SK-N-SH (cell line): ENCODE measurements at regions not wholly inside any gene's neighbourhood (a gene's known extent, or its start where the extent isn't known, plus 50 kb on each side); places are given as distances from the start of the nearest gene placed in this dataset.
A peak's percentile ranks its signal among the peaks of the same experiment; 100 is the strongest.

Experiments used
- CTCF ChIA-PET: fragments of 300-600, 350-600 bp; formaldehyde crosslinking; extraction: SDS; loops from one replicate; lab custom pipeline; 2021; lab: Yijun Ruan, JAX
- POLR2A ChIA-PET: fragments of 350-600 bp; sonication (Branson Sonifier 250); formaldehyde crosslinking; extraction: SDS; loops from one replicate; lab custom pipeline; 2020; ENCODE audit warnings: antibody characterized with exemption, inconsistent platforms; lab: Yijun Ruan, JAX
- DNase-seq: peaks from one replicate; pipeline ENCODE4 v3.0.0; 2012
- H2AFZ ChIP-seq: fragments of 200-600 bp; sonication (generic); 2 replicates; pipeline ENCODE4 v1.8.1; 2016; ENCODE audit warnings: antibody characterized with exemption, mild to moderate bottlenecking, low read depth
- H3F3A ChIP-seq: fragments of 200-600 bp; sonication (generic); replicated peaks from 2 replicates; pipeline ENCODE3; 2016; ENCODE audit warnings: antibody characterized with exemption, mild to moderate bottlenecking; ENCODE audit not compliant: insufficient read depth
- H3K27ac ChIP-seq, 2 experiments: fragments of 200-500 bp in 1 of 2; fragments of 200-600 bp in 1 of 2; sonication (Bioruptor generic) in 1 of 2; sonication (generic), shearing (Covaris generic) in 1 of 2; 2 replicates each; pipeline versions ENCODE4 v1.5.1 to v1.6.1; 2014 to 2016; ENCODE audit warnings: low read depth in 2 of 2, inconsistent platforms in 1 of 2, low read length in 1 of 2, mild to moderate bottlenecking in 1 of 2, mixed read lengths in 1 of 2
- H3K27me3 ChIP-seq: fragments of 200-600 bp; sonication (generic), shearing (Covaris generic); 2 replicates; pipeline ENCODE4 v1.6.1; 2016; ENCODE audit warnings: mixed run types; ENCODE audit not compliant: insufficient read depth
- H3K36me3 ChIP-seq, 2 experiments: fragments of 200-500 bp in 1 of 2; fragments of 200-600 bp in 1 of 2; sonication (Bioruptor generic) in 1 of 2; sonication (generic) in 1 of 2; replicated peaks in 1 of 2; 2 replicates each; pipeline versions ENCODE3 to v1.5.1; 2014 to 2016; ENCODE audit warnings: low read length in 1 of 2, mild to moderate bottlenecking in 1 of 2; ENCODE audit not compliant: insufficient read depth in 2 of 2, control insufficient read depth in 1 of 2
- H3K4me1 ChIP-seq, 2 experiments: fragments of 200-500 bp in 1 of 2; fragments of 200-600 bp in 1 of 2; sonication (Bioruptor generic) in 1 of 2; sonication (generic), shearing (Covaris generic) in 1 of 2; 2 replicates each; pipeline versions ENCODE4 v1.5.1 to v1.6.1; 2014 to 2016; ENCODE audit warnings: low read depth in 1 of 2, low read length in 1 of 2, mixed run types in 1 of 2; ENCODE audit not compliant: insufficient read depth in 2 of 2, control insufficient read depth in 1 of 2
- H3K4me2 ChIP-seq: fragments of 200-600 bp; sonication (generic), shearing (Covaris generic); 2 replicates; pipeline ENCODE4 v1.6.1; 2017; ENCODE audit warnings: mixed run types
- H3K4me3 ChIP-seq, 2 experiments: fragments of 200-500 bp in 1 of 2; fragments of 200-600 bp in 1 of 2; sonication (Bioruptor generic) in 1 of 2; sonication (generic), shearing (Covaris generic) in 1 of 2; 2 replicates each; pipeline versions ENCODE4 v1.5.1 to v1.8.1; 2014 to 2016; ENCODE audit warnings: low read depth in 2 of 2, inconsistent platforms in 1 of 2, low read length in 1 of 2, mild to moderate bottlenecking in 1 of 2, mixed read lengths in 1 of 2, moderate library complexity in 1 of 2
- H3K79me2 ChIP-seq: fragments of 200-600 bp; sonication (generic); 2 replicates; pipeline ENCODE4 v1.8.1; 2017; ENCODE audit warnings: mild to moderate bottlenecking; ENCODE audit not compliant: insufficient read depth
- H3K9ac ChIP-seq: fragments of 200-600 bp; sonication (generic); 2 replicates; pipeline ENCODE4 v1.6.1; 2017; ENCODE audit warnings: mixed run types
- H3K9me2 ChIP-seq: fragments of 200-600 bp; sonication (generic); 2 replicates; pipeline ENCODE4 v1.6.1; 2017; ENCODE audit warnings: mixed run types
- H3K9me3 ChIP-seq: fragments of 200-600 bp; sonication (generic); 2 replicates; pipeline ENCODE4 v1.6.1; 2017; ENCODE audit warnings: mixed run types, mild to moderate bottlenecking, moderate library complexity
- H4K20me1 ChIP-seq: fragments of 200-600 bp; sonication (generic); 2 replicates; pipeline ENCODE4 v1.6.1; 2017; ENCODE audit warnings: mild to moderate bottlenecking, mixed run types; ENCODE audit not compliant: insufficient read depth
- EZH2phosphoT487 ChIP-seq: fragments of 200-600 bp; sonication (generic); IDR thresholded peaks from 2 replicates; pipeline ENCODE4 v1.6.1; 2017; ENCODE audit warnings: low read depth, mixed run types, mild to moderate bottlenecking, antibody characterized with exemption, moderate library complexity, borderline replicate concordance
- FOXM1 ChIP-seq: IDR thresholded peaks from 2 replicates; pipeline ENCODE4 v1.4.0; 2012; ENCODE audit warnings: low read depth, mild to moderate bottlenecking
- GATA2 ChIP-seq: sonication (generic); formaldehyde crosslinking; IDR thresholded peaks from 2 replicates; pipeline ENCODE4 v1.5.0; 2020; ENCODE audit warnings: mild to moderate bottlenecking, missing genetic modification reagents
- MEF2A ChIP-seq: IDR thresholded peaks from 2 replicates; pipeline ENCODE4 v1.4.0; 2012; ENCODE audit warnings: low read depth, borderline replicate concordance
- POLR2AphosphoS5 ChIP-seq: IDR thresholded peaks from 2 replicates; pipeline ENCODE4 v1.6.1; 2012; ENCODE audit warnings: low read depth, low read length
- RAD21 ChIP-seq: IDR thresholded peaks from 2 replicates; pipeline ENCODE4 v1.6.1; 2012; ENCODE audit warnings: mild to moderate bottlenecking, low read length
- RCOR1 ChIP-seq: fragments of 150-350 bp; IDR thresholded peaks from 2 replicates; pipeline ENCODE4 v1.6.1; 2017; ENCODE audit warnings: antibody characterized with exemption, low read length
- TAF1 ChIP-seq: IDR thresholded peaks from 2 replicates; pipeline ENCODE4 v1.6.1; 2012; ENCODE audit warnings: low read depth, mild to moderate bottlenecking, low read length, moderate library complexity, borderline replicate concordance
- WGBS: methylation state at CpG from one replicate; pipeline ENCODE4 v1.1.6; 2017; ENCODE audit warnings: low lambda C conversion rate; 5-methylcytosine and 5-hydroxymethylcytosine counted together
- TF ChIP-seq, protein P1 (sequence below): fragments of 150-350 bp; IDR thresholded peaks from 2 replicates; pipeline ENCODE4 v1.6.1; 2016; ENCODE audit warnings: mild to moderate bottlenecking, low read depth, low read length
- TF ChIP-seq, protein P2 (sequence below): IDR thresholded peaks from 2 replicates; pipeline ENCODE4 v1.4.0; 2012; ENCODE audit warnings: low read depth, borderline replicate concordance
- TF ChIP-seq, protein P3 (sequence below): fragments of 200-600 bp; sonication (generic); IDR thresholded peaks from 2 replicates; pipeline ENCODE4 v1.6.1; 2017; ENCODE audit warnings: antibody characterized with exemption, mild to moderate bottlenecking, moderate library complexity
- TF ChIP-seq, protein P4 (sequence below): IDR thresholded peaks from 2 replicates; pipeline ENCODE4 v1.4.0; 2012; ENCODE audit warnings: low read depth, borderline replicate concordance
- TF ChIP-seq, protein P5 (sequence below): IDR thresholded peaks from 2 replicates; pipeline ENCODE4 v1.6.1; 2012; ENCODE audit warnings: mild to moderate bottlenecking, low read depth, low read length, moderate library complexity

DNA sequence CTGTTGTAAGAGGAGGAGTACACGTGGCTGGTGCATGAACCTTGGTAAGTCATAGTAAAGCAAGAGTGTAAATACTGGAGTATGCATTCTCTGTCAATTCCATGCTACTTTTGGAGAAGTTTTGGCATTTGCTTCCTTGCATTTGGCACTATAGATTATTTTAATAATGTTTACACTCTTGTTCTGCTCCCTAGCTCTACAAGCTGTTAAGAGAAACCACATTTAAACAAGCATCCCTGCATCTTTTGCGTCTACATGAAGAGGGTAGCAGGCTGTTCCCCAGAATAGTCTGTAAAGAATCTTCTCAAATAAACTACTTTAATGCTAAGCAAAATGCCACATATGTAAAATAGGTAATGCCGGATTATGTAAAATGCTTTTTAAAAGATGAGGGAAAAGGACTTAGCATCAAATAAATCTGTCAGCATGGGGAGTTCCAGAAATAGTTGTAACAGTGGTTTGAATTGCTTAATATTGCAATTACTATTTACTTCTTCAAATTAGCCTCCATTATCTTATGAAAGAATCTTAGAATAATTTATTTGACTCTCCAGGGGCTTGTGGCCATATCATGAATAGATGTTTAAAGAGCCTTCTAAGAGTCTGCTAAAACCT, 2127.3 kb upstream of the WWC1 start (continued):
- TF ChIP-seq, protein P1, sequence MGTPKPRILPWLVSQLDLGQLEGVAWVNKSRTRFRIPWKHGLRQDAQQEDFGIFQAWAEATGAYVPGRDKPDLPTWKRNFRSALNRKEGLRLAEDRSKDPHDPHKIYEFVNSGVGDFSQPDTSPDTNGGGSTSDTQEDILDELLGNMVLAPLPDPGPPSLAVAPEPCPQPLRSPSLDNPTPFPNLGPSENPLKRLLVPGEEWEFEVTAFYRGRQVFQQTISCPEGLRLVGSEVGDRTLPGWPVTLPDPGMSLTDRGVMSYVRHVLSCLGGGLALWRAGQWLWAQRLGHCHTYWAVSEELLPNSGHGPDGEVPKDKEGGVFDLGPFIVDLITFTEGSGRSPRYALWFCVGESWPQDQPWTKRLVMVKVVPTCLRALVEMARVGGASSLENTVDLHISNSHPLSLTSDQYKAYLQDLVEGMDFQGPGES: no peak
- TF ChIP-seq POLR2AphosphoS5 (no peak), GATA2 (CRISPR knock-in tag) (no peak), RAD21 (no peak)

DNA sequence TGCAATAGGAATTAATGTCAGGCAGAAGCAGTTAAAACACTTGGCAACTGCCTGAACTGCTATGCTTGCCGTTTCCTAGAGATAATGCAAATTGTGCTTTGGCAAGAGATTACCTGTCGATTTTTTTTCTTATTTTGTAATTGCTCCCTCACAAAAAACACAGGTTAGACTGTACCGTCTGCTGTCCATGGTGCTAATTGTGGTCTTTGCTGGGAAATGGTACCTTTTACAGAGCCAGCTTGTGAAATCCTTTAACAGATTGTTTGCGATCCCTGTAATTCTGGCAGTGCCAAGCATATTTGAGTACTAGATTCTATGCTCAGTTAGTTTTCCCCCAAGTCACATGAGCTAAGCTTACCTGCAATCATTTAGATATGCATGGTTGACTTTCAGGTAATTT, 2125.8 kb upstream of the WWC1 start:
- no peak overlapping the region for H2AFZ ChIP-seq
- 37% methylated on average over 4 of the region's 4 CpGs for WGBS

DNA sequence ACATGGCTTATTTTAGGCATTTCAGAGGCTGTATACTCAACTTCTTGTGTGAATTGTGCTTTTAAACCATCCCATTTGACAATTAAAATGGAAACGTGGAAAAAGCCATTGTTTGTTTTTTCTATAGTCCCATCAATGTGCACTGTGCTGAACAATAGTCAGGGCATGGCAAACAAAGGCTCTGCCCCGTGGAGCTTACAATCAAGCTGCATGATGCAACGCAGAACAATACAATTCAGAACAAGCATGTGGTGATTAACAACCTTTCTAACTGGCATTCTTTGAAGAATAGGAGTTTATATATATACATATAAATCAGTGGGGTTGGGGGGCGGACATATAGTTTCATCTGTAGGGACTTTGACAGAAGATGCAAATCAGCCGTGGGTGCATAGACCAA, 2125.4 kb upstream of the WWC1 start:
- Histone ChIP-seq H4K20me1 (no peaks in the 10 kb centered on the region), H3K4me2 (no peak overlapping the region), H3K9ac (no peak overlapping the region), H3F3A (no peaks in the 10 kb centered on the region), H3K9me2 (no peaks in the 10 kb centered on the region), H3K79me2 (no peaks in the 10 kb centered on the region), H3K36me3 (no peaks in the 10 kb centered on the region), H3K27ac (no peak overlapping the region), H3K9me3 (no peaks in the 10 kb centered on the region), H3K4me3 (no peak overlapping the region), H3K4me1 (no peaks in the 10 kb centered on the region), H2AFZ (no peak overlapping the region), H3K27me3 (no peaks in the 10 kb centered on the region)
- ChIA-PET POLR2A (no interaction called here), CTCF (interaction anchor here (0.9 kb wide), 1 partner anchor 11 kb away, joined by 5 read pairs; no protein-coding TSS in a partner anchor)
- WGBS: 27% methylated on average over 5 of the region's 5 CpGs
- no peak for DNase-seq
- TF ChIP-seq EZH2phosphoT487: no peak
- TF ChIP-seq RCOR1: no peak
- TF ChIP-seq FOXM1: no peak
- no peak for TF ChIP-seq RAD21
- no peak for TF ChIP-seq TAF1
- TF ChIP-seq, protein P2, sequence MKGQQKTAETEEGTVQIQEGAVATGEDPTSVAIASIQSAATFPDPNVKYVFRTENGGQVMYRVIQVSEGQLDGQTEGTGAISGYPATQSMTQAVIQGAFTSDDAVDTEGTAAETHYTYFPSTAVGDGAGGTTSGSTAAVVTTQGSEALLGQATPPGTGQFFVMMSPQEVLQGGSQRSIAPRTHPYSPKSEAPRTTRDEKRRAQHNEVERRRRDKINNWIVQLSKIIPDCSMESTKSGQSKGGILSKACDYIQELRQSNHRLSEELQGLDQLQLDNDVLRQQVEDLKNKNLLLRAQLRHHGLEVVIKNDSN: no peak
- TF ChIP-seq, protein P3, sequence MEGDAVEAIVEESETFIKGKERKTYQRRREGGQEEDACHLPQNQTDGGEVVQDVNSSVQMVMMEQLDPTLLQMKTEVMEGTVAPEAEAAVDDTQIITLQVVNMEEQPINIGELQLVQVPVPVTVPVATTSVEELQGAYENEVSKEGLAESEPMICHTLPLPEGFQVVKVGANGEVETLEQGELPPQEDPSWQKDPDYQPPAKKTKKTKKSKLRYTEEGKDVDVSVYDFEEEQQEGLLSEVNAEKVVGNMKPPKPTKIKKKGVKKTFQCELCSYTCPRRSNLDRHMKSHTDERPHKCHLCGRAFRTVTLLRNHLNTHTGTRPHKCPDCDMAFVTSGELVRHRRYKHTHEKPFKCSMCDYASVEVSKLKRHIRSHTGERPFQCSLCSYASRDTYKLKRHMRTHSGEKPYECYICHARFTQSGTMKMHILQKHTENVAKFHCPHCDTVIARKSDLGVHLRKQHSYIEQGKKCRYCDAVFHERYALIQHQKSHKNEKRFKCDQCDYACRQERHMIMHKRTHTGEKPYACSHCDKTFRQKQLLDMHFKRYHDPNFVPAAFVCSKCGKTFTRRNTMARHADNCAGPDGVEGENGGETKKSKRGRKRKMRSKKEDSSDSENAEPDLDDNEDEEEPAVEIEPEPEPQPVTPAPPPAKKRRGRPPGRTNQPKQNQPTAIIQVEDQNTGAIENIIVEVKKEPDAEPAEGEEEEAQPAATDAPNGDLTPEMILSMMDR: no peak
- TF ChIP-seq, protein P4, sequence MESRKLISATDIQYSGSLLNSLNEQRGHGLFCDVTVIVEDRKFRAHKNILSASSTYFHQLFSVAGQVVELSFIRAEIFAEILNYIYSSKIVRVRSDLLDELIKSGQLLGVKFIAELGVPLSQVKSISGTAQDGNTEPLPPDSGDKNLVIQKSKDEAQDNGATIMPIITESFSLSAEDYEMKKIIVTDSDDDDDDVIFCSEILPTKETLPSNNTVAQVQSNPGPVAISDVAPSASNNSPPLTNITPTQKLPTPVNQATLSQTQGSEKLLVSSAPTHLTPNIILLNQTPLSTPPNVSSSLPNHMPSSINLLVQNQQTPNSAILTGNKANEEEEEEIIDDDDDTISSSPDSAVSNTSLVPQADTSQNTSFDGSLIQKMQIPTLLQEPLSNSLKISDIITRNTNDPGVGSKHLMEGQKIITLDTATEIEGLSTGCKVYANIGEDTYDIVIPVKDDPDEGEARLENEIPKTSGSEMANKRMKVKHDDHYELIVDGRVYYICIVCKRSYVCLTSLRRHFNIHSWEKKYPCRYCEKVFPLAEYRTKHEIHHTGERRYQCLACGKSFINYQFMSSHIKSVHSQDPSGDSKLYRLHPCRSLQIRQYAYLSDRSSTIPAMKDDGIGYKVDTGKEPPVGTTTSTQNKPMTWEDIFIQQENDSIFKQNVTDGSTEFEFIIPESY: no peak
- TF ChIP-seq MEF2A: no peak

More for the DNA sequence above, 2125.8 kb upstream of the WWC1 start:
- Histone ChIP-seq H3K9ac (no peak overlapping the region), H3K36me3 (no peaks in the 10 kb centered on the region), H3K27ac (no peak overlapping the region), H3K9me2 (no peaks in the 10 kb centered on the region), H3K79me2 (no peaks in the 10 kb centered on the region), H3K4me1 (no peaks in the 10 kb centered on the region), H3K27me3 (no peaks in the 10 kb centered on the region), H4K20me1 (no peaks in the 10 kb centered on the region), H3F3A (no peaks in the 10 kb centered on the region), H3K9me3 (no peaks in the 10 kb centered on the region), H3K4me2 (no peak overlapping the region), H3K4me3 (no peak overlapping the region)
- no peak for DNase-seq
- TF ChIP-seq, protein P5, sequence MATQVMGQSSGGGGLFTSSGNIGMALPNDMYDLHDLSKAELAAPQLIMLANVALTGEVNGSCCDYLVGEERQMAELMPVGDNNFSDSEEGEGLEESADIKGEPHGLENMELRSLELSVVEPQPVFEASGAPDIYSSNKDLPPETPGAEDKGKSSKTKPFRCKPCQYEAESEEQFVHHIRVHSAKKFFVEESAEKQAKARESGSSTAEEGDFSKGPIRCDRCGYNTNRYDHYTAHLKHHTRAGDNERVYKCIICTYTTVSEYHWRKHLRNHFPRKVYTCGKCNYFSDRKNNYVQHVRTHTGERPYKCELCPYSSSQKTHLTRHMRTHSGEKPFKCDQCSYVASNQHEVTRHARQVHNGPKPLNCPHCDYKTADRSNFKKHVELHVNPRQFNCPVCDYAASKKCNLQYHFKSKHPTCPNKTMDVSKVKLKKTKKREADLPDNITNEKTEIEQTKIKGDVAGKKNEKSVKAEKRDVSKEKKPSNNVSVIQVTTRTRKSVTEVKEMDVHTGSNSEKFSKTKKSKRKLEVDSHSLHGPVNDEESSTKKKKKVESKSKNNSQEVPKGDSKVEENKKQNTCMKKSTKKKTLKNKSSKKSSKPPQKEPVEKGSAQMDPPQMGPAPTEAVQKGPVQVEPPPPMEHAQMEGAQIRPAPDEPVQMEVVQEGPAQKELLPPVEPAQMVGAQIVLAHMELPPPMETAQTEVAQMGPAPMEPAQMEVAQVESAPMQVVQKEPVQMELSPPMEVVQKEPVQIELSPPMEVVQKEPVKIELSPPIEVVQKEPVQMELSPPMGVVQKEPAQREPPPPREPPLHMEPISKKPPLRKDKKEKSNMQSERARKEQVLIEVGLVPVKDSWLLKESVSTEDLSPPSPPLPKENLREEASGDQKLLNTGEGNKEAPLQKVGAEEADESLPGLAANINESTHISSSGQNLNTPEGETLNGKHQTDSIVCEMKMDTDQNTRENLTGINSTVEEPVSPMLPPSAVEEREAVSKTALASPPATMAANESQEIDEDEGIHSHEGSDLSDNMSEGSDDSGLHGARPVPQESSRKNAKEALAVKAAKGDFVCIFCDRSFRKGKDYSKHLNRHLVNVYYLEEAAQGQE: peak; percentile 68; the same call in 1 of the 2 replicates
- TF ChIP-seq RAD21: no peak
- POLR2A ChIA-PET: no interaction called here
- CTCF ChIA-PET: no interaction called here
